Erythroblast (primary cell): ENCODE measurements at regions not wholly inside any gene's neighbourhood (a gene's known extent, or its start where the extent isn't known, plus 50 kb on each side); places are given as distances from the start of the nearest gene placed in this dataset.

Experiments
- GATA1 ChIP-seq: IDR thresholded peaks from 2 replicates; pipeline ENCODE4 v1.6.1; 2011; ENCODE audit warnings: low read depth, mild to moderate bottlenecking, control low read depth, low read length, moderate library complexity
- POLR2A ChIP-seq: IDR thresholded peaks from 2 replicates; pipeline ENCODE4 v1.6.1; 2011; ENCODE audit warnings: mild to moderate bottlenecking, low read length

DNA sequence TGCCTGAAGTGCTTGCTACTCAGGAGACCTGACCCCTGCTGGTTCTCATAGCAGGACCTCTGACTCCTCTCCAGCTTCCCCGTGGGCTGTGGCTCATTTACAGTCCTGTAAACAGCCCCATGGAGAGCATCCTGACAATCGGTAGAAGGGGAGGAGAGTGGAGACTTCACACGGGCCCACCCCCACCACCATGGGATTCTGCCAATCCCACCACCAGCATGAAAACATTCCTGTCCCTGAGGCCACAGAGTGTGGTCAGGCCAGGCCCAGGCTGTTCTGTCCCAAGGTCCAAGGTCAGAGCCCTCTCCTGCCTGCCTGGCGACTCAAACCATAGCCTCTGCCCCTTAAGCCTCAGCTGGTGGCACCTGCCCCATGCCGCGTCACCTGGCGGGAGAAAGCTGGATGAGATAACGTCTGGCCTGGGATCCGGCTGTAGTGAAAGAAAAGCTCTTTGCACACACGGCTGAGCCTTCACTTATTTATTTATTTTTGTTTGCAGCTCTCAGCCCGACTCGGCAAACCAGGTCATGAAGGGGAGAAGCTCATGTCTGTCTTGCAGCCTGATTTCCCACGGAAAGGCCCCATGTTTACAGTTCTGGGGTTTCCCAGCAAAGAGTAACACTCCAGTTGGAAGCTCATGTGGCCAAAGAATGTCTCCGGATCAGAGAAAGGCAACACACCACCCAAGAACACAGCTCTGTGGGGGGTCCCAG is 293.6 kb upstream of the ZMIZ1 start:
- TF ChIP-seq POLR2A (no peak), GATA1 (no peak)
